Cardiac muscle cell (in vitro differentiated cells and primary cell): ENCODE measurements at regions not wholly inside any gene's neighbourhood (a gene's known extent, or its start where the extent isn't known, plus 50 kb on each side); places are given as distances from the start of the nearest gene placed in this dataset.

ENCODE experiments used
- DNase-seq, 2 donors: peaks; one replicate each; pipeline versions ENCODE4 v3.0.0 to v3.0.0-alpha.2; 2010 to 2017; ENCODE audit warnings: low read depth in 1 of 2, low spot score in 1 of 2
- H3K27ac ChIP-seq: fragments of 200-600 bp; sonication (generic); 2 replicates; pipeline ENCODE4 v1.5.1; 2016
- H3K27me3 ChIP-seq: fragments of 200-600 bp; sonication (generic); 2 replicates; pipeline ENCODE4 v1.6.0; 2016; ENCODE audit warnings: control low read depth
- H3K36me3 ChIP-seq: fragments of 200-600 bp; sonication (generic); 2 replicates; pipeline ENCODE4 v1.5.1; 2016; ENCODE audit warnings: control low read depth
- H3K4me1 ChIP-seq: fragments of 200-600 bp; sonication (generic); 2 replicates; pipeline ENCODE4 v1.8.1; 2017; ENCODE audit warnings: low read depth, mild to moderate bottlenecking, mixed run types
- H3K4me3 ChIP-seq: fragments of 200-600 bp; sonication (generic); 2 replicates; pipeline ENCODE4 v1.5.1; 2016; ENCODE audit warnings: mild to moderate bottlenecking
- H3K9me3 ChIP-seq: fragments of 200-600 bp; sonication (generic); 2 replicates; pipeline ENCODE4 v1.5.1; 2017; ENCODE audit warnings: low read depth, mild to moderate bottlenecking, control low read depth
- CTCF ChIP-seq: IDR thresholded peaks from 2 replicates; pipeline ENCODE4 v1.5.1; 2012; ENCODE audit warnings: low read depth, mild to moderate bottlenecking, low read length

DNA sequence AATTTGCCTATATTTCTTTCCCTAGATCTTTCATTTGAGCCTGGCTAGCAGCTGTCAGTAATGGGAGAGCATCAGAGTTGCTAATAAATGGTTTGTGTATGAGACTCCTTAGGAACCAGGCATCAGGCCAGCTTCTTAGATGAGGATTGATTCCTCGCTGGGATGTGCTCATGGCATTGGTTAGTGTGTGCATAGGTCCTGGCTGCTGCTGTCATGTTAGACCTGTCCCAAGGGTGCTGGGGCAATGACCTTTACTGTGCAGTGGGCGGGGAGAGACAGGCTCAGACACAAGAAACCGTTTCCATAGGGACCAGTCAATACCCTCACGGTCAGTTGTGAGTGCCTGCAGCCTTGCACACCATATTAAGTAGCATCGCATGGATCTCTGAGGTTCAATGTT lies 112.3 kb upstream of the NR3C1 start:
- H3K4me3 ChIP-seq, result no peak overlapping the region
- TF ChIP-seq CTCF, result no peak
- no peaks in the 10 kb centered on the region for H3K27me3 ChIP-seq
- H3K4me1 ChIP-seq, result no peaks in the 10 kb centered on the region
- H3K27ac ChIP-seq, result no peak overlapping the region
- no peaks in the 10 kb centered on the region for H3K9me3 ChIP-seq
- no peaks in the 10 kb centered on the region for H3K36me3 ChIP-seq
- no peak for DNase-seq

- DNase-seq, result no peak
- H3K27ac ChIP-seq, result no peak overlapping the region
- H3K27me3 ChIP-seq, result no peaks in the 10 kb centered on the region
- H3K4me1 ChIP-seq, result no peaks in the 10 kb centered on the region
- no peak for TF ChIP-seq CTCF
- no peaks in the 10 kb centered on the region for H3K9me3 ChIP-seq
- H3K4me3 ChIP-seq, result no peak overlapping the region
- H3K36me3 ChIP-seq, result no peaks in the 10 kb centered on the region
Observed at GRCh38 chr5:143514616-143515335, 111.3 kb upstream of the NR3C1 start.

GRCh38 chr5:143513720-143514119 lies 110.2 kb upstream of the NR3C1 start:
- H3K27me3 ChIP-seq, result no peaks in the 10 kb centered on the region
- TF ChIP-seq CTCF, result no peak
- no peak for DNase-seq
- no peak overlapping the region for H3K27ac ChIP-seq
- no peaks in the 10 kb centered on the region for H3K4me1 ChIP-seq
- no peak overlapping the region for H3K4me3 ChIP-seq
- no peaks in the 10 kb centered on the region for H3K9me3 ChIP-seq
- H3K36me3 ChIP-seq, result no peaks in the 10 kb centered on the region

DNA sequence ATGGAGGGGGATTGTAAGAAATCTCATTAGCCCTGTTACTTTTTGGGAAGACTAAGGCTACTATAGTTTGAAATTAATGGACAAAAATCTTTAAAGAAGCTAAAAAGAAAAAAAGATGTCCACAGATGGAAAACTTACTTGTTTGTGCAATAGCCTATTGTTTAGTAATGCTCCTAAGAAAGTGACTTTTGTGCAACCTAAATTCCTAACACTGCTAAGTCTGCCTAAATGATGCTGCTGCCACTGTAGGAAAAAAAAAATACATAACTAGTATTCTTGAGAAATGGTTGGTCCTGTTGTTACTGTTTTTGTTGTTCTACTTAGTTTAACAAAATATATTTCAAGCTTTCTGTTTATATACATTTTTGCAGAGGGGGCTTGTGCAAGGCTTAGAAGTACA lies 108.2 kb upstream of the NR3C1 start:
- Histone ChIP-seq H3K4me1 (no peaks in the 10 kb centered on the region), H3K9me3 (no peaks in the 10 kb centered on the region), H3K27ac (no peak overlapping the region), H3K36me3 (no peaks in the 10 kb centered on the region), H3K27me3 (no peaks in the 10 kb centered on the region), H3K4me3 (no peak overlapping the region)
- TF ChIP-seq CTCF, result no peak
- DNase-seq, result no peak

DNA sequence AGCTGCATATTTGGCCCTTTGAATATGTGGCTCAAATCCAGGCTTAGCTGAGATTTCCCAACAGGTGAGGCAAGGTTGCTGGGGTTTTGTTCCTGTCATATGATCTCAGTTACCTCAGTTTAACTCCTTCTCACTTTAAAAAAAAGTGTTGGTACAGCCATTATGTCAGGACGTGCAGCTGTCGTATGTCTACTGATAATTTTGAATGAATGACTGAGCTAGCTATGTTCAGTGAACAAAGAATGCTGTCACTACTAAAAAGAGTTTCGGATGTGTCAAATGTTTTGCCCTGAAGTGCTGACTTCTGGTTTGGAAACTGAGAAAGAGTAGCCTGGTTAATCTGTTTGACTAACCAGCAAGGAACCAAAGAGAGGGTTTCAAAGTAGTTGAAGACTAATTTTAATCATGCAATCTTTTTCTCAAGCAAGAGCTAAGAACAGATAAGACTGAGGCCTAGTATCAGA lies 106.3 kb upstream of the NR3C1 start:
- Histone ChIP-seq H3K27ac (no peak overlapping the region), H3K4me3 (no peak overlapping the region), H3K27me3 (no peaks in the 10 kb centered on the region), H3K4me1 (no peaks in the 10 kb centered on the region), H3K36me3 (no peaks in the 10 kb centered on the region), H3K9me3 (no peaks in the 10 kb centered on the region)
- no peak for TF ChIP-seq CTCF
- DNase-seq, result no peak
